Small intestine (tissue), 7 donors: ENCODE measurements at regions not wholly inside any gene's neighbourhood (a gene's known extent, or its start where the extent isn't known, plus 50 kb on each side); places are given as distances from the start of the nearest gene placed in this dataset.

Experiments
- DNase-seq, 2 donors: peaks; one replicate each; pipeline versions ENCODE4 v3.0.0 to v3.0.0-alpha.2; 2013
- FAIRE-seq: peaks from 2 replicates; lab custom pipeline; 2012; peaks lifted over from hg19 to GRCh38; lab: Jason Lieb, UNC
- H3K27ac ChIP-seq, 3 donors: one replicate each; pipeline ENCODE4 v1.5.1; 2013; ENCODE audit warnings: low read length in 2 of 3, mild to moderate bottlenecking in 2 of 3, control low read depth in 1 of 3, inconsistent platforms in 1 of 3, low read depth in 1 of 3, moderate library complexity in 1 of 3
- H3K27me3 ChIP-seq, 3 donors: one replicate each; pipeline ENCODE4 v1.6.1; 2013; ENCODE audit warnings: low read length in 3 of 3, inconsistent platforms in 1 of 3; ENCODE audit not compliant: control insufficient read depth in 3 of 3, insufficient read depth in 3 of 3
- H3K36me3 ChIP-seq, 3 donors: one replicate each; pipeline ENCODE4 v1.6.1; 2013; ENCODE audit warnings: low read length in 3 of 3, inconsistent platforms in 1 of 3, low read depth in 1 of 3, mild to moderate bottlenecking in 1 of 3, moderate library complexity in 1 of 3; ENCODE audit not compliant: control insufficient read depth in 3 of 3, insufficient read depth in 2 of 3
- H3K4me1 ChIP-seq, 3 donors: one replicate each; pipeline ENCODE4 v1.6.1; 2013; ENCODE audit warnings: low read length in 2 of 3, inconsistent platforms in 1 of 3, low read depth in 1 of 3, mild to moderate bottlenecking in 1 of 3, moderate library complexity in 1 of 3; ENCODE audit not compliant: control insufficient read depth in 3 of 3, insufficient read depth in 2 of 3
- H3K4me3 ChIP-seq, 3 donors: one replicate each; pipeline ENCODE4 v1.5.1; 2013; ENCODE audit warnings: low read length in 3 of 3, control low read depth in 1 of 3, inconsistent platforms in 1 of 3, low read depth in 1 of 3, mild to moderate bottlenecking in 1 of 3, moderate library complexity in 1 of 3
- H3K9me3 ChIP-seq, 2 donors: one replicate each; pipeline ENCODE4 v1.6.1; 2013; ENCODE audit warnings: low read depth in 1 of 2, low read length in 1 of 2; ENCODE audit not compliant: control insufficient read depth in 2 of 2, insufficient read depth in 1 of 2
- WGBS, 3 donors: extraction: QIAGEN DNeasy Blood & Tissue Kit; methylation state at CpG; one replicate each; pipeline ENCODE4 v1.1.7; 2013; 5-methylcytosine and 5-hydroxymethylcytosine counted together
- donor health status: healthy with polysubstance abuse.
- donor health status: control.
- donor health status: control.
- donor health status: Bipolar disorder and iron deficiency.
- donor health status: healthy.

DNA sequence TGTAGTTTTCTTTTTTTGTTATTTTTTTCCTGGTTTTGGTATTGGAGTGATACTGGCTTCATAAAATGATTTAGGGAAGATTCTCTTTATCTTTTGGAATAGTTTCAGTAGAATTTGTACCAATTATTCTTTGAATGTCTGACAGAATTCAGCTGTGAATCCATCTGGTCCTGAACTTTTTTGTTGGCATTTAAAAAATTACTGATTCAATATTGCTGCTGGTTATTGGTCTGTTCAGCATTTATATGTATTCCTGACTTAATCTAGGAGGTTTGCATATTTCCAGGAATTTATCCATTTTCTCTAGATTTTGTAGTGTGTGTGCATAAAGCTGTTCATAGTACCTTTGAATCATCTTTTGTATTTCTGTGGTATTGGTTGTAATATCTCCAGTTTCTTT lies 100.2 kb downstream of the NXNL2 start:
- no peak for FAIRE-seq
- Histone ChIP-seq H3K4me1 (no peaks in the 10 kb centered on the region), H3K9me3 (no peaks in the 10 kb centered on the region), H3K4me3 (no peak overlapping the region), H3K27ac (no peak overlapping the region), H3K27me3 (no peaks in the 10 kb centered on the region), H3K36me3 (no peaks in the 10 kb centered on the region)
- DNase-seq, result no peak

DNA sequence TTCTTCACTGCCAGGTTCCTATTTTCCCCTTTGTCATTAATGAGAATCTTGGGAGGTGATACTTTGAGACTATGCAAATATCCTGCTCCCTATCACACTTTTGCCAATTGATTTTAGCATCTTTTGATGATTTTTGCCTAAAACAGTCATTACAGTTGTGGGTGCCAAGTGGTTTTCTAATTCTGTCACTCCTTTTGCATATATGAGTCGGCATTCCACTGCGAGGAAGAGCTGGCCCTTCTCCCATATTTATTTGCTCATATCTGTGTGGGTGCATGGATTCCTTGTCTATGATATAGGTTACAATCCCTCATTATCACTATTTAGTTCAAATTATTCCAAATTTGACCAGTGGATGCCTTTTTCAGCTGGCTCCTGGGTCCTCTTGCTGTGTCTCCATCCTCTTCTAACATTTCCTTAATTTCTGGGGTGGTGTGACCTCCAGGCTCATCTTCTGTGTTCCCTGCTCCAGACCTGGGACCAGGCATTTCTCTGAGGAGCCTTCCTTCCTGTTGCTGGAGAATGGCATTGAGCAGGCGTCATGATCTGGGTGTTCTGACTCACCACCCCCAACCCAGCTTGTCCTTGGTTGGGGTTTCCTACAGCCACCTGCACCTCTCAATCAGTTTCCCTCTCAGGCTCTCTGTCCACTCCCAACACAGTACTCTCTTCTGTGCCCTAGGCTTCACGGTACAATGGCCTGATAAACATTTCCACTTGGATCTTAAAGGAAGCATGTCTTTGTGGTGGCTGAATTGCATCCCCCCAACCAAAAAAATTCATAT lies 106.7 kb downstream of the NXNL2 start:
- Histone ChIP-seq H3K27me3 (no peaks in the 10 kb centered on the region), H3K36me3 (no peaks in the 10 kb centered on the region), H3K27ac (no peak overlapping the region), H3K4me1 (no peaks in the 10 kb centered on the region), H3K4me3 (no peak overlapping the region), H3K9me3 (no peaks in the 10 kb centered on the region)
- 77 to 85% (median 85%) methylated on average over 4 of the region's 4 CpGs for WGBS, 3 donors
- DNase-seq (no peak), FAIRE-seq (no peak)

DNA sequence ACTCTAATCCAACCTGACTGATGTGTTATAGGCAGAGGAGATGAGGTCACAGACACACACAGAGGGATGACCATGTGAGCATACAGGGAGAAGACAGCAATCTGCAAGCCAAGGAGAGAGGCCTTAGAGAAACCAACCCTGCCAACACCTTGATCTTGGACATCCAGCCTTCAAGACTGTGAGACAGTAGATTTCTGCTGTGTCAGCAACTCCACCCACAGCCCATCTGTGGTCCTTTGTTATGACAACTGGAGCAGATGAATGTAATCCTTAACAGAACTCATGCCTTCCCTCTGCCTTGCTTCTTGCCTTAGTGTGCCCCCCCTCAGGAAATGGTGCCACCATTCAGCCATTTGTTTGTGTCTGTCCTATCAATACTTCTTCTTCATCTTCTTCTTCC lies 107.4 kb downstream of the NXNL2 start:
- H3K9me3 ChIP-seq, result no peaks in the 10 kb centered on the region
- H3K36me3 ChIP-seq, result no peaks in the 10 kb centered on the region
- DNase-seq (no peak), FAIRE-seq (no peak)
- H3K27me3 ChIP-seq, result no peaks in the 10 kb centered on the region
- H3K27ac ChIP-seq, result no peak overlapping the region
- H3K4me1 ChIP-seq, result no peaks in the 10 kb centered on the region
- H3K4me3 ChIP-seq, result no peak overlapping the region

DNA sequence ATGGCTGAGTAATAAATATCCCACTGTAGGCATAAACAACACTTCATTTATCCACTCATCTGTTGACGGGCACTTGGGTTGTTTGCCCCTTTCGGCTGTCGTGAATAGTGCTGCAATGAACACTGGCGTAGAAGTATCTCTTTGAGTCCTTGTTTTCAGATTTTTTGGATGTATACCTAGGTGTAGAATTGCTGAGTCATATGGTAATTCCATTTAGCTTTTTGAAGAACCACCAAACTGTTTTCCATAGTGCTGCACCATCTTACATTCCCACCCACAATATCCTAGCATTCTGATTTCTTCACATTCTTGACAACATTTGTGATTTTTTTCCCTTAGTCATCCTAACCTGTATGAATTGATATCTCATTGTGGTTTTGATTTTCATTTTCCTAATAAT lies 109.0 kb downstream of the NXNL2 start:
- Histone ChIP-seq H3K27me3 (no peaks in the 10 kb centered on the region), H3K9me3 (no peaks in the 10 kb centered on the region), H3K27ac (no peak overlapping the region), H3K4me1 (no peaks in the 10 kb centered on the region), H3K36me3 (no peaks in the 10 kb centered on the region), H3K4me3 (no peak overlapping the region)
- DNase-seq, result no peak
- FAIRE-seq, result no peak
- 84 to 87% (median 87%) methylated on average over 4 of the region's 4 CpGs for WGBS, 3 donors

DNA sequence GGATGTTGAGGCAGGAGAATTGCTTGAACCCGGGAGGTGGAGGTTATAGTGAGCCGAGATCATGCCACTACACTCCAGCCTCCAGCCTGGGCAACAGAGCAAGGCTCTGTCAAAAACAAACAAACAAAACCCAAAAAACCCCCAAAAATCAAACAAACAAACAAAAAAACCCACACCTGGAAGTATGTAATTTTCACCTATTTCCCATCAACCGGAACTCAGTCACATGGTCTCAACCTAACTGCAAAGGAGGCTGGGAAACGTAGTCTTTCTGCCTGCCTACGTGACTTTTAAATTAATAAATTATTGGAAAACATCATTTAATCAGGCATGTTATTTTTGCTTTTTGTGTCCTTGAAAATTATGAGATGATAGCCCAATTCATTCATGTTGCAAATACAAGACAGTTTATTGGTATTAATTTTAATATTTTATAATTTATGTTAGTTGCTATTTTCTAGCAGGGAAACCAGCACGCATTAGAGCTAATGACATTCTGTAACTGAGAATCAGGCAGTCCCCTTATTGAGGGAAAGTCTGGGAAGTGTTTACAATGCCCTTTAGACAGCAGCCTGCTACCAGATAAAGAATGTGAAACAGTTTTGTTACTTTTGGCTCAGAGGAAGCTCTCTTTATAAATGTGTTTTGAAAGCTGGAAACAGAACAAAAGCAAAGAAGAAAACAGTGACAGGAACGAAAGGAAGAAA lies 110.3 kb downstream of the NXNL2 start:
- Histone ChIP-seq H3K9me3 (no peaks in the 10 kb centered on the region), H3K27ac (no peak overlapping the region), H3K4me3 (no peak overlapping the region), H3K4me1 (no peaks in the 10 kb centered on the region), H3K27me3 (no peaks in the 10 kb centered on the region), H3K36me3 (no peaks in the 10 kb centered on the region)
- FAIRE-seq (no peak), DNase-seq (no peak)
- 75 to 82% (median 81%) methylated on average over 7 of the region's 7 CpGs for WGBS, 3 donors

DNA sequence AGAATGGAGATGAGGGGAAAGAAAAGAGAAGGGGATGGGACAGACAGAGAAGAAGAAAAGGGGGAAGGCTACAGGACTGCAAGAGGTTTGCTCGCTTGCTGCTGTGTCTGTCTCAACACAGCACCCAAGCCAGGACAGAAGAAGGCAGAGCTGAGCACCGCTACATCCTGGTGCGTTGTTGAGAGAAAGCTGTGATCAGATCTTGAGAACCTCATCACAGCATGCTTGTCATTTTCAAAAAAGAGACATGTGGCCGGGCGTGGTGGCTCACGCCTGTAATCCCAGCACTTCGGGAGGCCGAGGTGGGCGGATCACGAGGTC lies 110.9 kb downstream of the NXNL2 start:
- Histone ChIP-seq H3K9me3 (no peaks in the 10 kb centered on the region), H3K27me3 (no peaks in the 10 kb centered on the region), H3K36me3 (no peaks in the 10 kb centered on the region), H3K4me3 (no peak overlapping the region), H3K27ac (no peak overlapping the region), H3K4me1 (no peaks in the 10 kb centered on the region)
- 80 to 91% (median 90%) methylated on average over 10 of the region's 10 CpGs for WGBS, 3 donors
- FAIRE-seq (no peak), DNase-seq (no peak)

DNA sequence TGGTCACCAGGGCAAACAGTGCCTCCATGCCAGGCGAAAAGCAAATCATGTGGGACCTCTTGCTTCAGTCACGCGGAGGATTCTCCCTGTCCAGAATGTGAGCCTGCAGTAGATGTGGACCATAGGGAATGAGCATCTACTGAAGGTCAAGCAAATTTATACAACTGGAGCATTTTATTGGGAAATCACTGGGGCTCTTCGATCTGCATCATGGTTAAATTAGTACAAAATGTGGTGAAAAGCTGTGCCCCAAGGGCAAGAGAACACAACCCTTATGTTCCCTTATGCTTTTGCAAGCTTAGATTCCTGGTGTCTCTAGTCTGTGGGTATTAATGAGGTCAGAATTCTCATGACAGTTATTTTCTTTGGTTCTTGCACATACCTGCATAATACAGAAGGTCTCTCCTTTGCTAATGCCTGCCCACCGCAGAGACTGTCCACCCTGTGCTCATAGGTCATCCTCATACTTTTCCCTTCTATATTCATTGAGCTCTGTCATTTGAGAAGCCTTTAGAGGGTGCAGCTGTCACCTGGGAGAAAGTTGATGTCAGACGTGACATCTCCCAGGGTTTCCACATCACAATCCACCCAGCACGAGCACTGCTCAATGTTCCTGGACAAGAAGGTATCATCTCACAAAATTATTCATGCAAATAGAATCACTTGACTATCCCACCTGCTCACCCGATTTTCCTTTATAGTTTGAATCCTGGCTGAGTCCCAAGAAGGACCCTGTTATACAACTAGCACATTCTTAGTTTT lies 111.7 kb downstream of the NXNL2 start:
- DNase-seq (no peak), FAIRE-seq (no peak)
- H3K27me3 ChIP-seq, result no peaks in the 10 kb centered on the region
- no peak overlapping the region for H3K27ac ChIP-seq
- H3K4me1 ChIP-seq, result no peaks in the 10 kb centered on the region
- no peak overlapping the region for H3K4me3 ChIP-seq
- no peaks in the 10 kb centered on the region for H3K36me3 ChIP-seq
- 83 to 88% (median 84%) methylated on average over 8 of the region's 8 CpGs for WGBS, 3 donors
- no peaks in the 10 kb centered on the region for H3K9me3 ChIP-seq

DNA sequence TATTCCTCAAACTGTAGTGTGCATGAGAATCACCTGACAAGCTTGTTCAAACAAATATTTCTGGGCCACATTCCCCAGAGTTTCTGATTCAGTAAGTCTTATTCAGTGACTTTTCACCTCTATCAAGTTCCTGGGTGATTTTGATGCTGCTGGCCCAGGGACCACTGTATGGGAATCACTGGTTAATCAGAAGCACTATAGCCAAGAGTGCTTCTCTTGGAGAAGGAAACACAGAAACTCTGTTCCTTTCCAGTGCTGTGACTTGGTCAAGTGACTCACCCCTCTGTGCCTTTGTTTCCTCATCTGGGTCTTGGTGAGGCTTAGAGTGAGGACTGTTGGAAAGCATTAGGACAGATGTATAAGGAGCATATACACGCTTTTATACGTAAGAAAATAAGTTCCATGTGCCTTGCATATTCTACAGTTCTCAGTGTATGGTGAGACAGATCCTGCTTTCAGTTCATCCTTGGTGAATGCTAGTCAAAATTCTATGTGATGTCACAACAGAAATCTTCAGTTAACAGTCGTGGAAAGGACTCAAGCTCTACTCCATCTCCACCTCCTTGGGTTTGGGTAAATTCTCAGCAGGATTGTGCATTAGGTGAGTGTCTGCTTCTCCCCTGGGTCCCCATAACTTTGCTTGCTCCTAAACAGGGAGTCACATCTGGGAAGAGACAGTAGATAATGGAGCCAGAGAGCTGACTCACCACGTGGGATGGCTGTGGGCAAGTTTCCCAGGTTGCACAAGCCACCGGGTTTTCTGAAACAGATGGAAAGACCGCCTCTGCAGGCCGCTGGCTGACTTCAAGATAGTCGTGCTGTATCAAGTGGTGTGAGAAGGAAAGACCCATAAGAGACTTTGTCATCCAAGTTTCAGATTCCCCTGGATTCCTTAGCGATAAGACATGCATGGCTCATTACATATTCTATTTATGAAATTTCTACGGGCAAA lies 117.0 kb downstream of the NXNL2 start:
- DNase-seq (no peak), FAIRE-seq (no peak)
- Histone ChIP-seq H3K4me1 (no peaks in the 10 kb centered on the region), H3K27ac (peak overlapping the region in 1 of 3 donors; percentile 17), H3K36me3 (no peaks in the 10 kb centered on the region), H3K27me3 (no peaks in the 10 kb centered on the region), H3K9me3 (no peaks in the 10 kb centered on the region), H3K4me3 (no peak overlapping the region)
- 65 to 69% (median 69%) methylated on average over 10 of the region's 10 CpGs for WGBS, 3 donors
